GM12878 (cell line): ENCODE measurements at regions not wholly inside any gene's neighbourhood (a gene's known extent, or its start where the extent isn't known, plus 50 kb on each side); places are given as distances from the start of the nearest gene placed in this dataset.

Experiments
- ATAC-seq: fragments of 200-7000 bp; cut with Tn5 transposase; 3 replicates; pipeline ENCODE4 v1.9.1; 2020; ENCODE audit warnings: mild to moderate bottlenecking, moderate library complexity
- BruUV-seq: library from RNA; stranded (reverse); fragments of 400-500 nt; replicated peaks from 2 replicates; lab custom pipeline; 2021; lab: Mats Ljungman, UMichigan
- CTCF ChIA-PET: fragments of 300-600 bp; sonication (Branson Sonifier 250); formaldehyde crosslinking; extraction: SDS; loops from one replicate; lab custom pipeline; 2021; ENCODE audit warnings: inconsistent platforms; lab: Yijun Ruan, JAX
- POLR2A ChIA-PET: fragments of 350-600 bp; formaldehyde crosslinking; extraction: SDS; loops from one replicate; lab custom pipeline; 2021; ENCODE audit warnings: inconsistent platforms; lab: Charles Lee
- RAD21 ChIA-PET: fragments of 300-600 bp; sonication (Branson Sonifier 250); formaldehyde crosslinking; loops from one replicate; lab custom pipeline; 2023; ENCODE audit warnings: antibody characterized with exemption; ENCODE audit not compliant: unreplicated experiment; lab: Charles Lee
- SMC1A ChIA-PET: fragments of 300-600 bp; sonication (Branson Sonifier 250); formaldehyde crosslinking; loops from one replicate; lab custom pipeline; 2023; ENCODE audit not compliant: unreplicated experiment, uncharacterized antibody; lab: Charles Lee
- DNase-seq: peaks from one replicate; pipeline ENCODE4 v3.0.0-alpha.2; 2011; ENCODE audit warnings: low read depth, low spot score
- FAIRE-seq: peaks from 3 replicates; lab custom pipeline; 2011; peaks lifted over from hg19 to GRCh38; lab: Jason Lieb, UNC
- H2AFZ ChIP-seq: 2 replicates; pipeline ENCODE4 v1.6.0; 2011; ENCODE audit warnings: low read depth, low read length, control low read depth; ENCODE audit not compliant: control insufficient read depth
- H3K27ac ChIP-seq: 2 replicates; pipeline ENCODE4 v1.5.1; 2011; ENCODE audit warnings: control low read depth; ENCODE audit not compliant: control insufficient read depth, insufficient read depth
- H3K27me3 ChIP-seq, 2 experiments: replicated peaks in 1 of 2; 2 replicates each; pipeline versions ENCODE4 v1.6.0 to v1.6.1; 2011; ENCODE audit warnings: low read length in 1 of 2; ENCODE audit not compliant: control insufficient read depth in 2 of 2, insufficient read depth in 2 of 2
- H3K36me3 ChIP-seq, 2 experiments: 2 replicates each; pipeline ENCODE4 v1.5.1; 2011; ENCODE audit warnings: low read length in 1 of 2; ENCODE audit not compliant: control insufficient read depth in 2 of 2, insufficient read depth in 2 of 2
- H3K4me1 ChIP-seq: 2 replicates; pipeline ENCODE4 v1.6.1; 2011; ENCODE audit warnings: mild to moderate bottlenecking, low read length, moderate library complexity, mixed read lengths; ENCODE audit not compliant: control insufficient read depth, insufficient read depth
- H3K4me2 ChIP-seq: 2 replicates; pipeline ENCODE4 v1.6.0; 2011; ENCODE audit warnings: control low read depth; ENCODE audit not compliant: control insufficient read depth, insufficient read depth
- H3K4me3 ChIP-seq: fragments of 200-600 bp; sonication (generic); 2 replicates; pipeline ENCODE4 v1.5.1; 2016
- H3K79me2 ChIP-seq: 2 replicates; pipeline ENCODE4 v1.6.0; 2011; ENCODE audit warnings: low read length; ENCODE audit not compliant: control insufficient read depth, insufficient read depth
- H3K9ac ChIP-seq: 2 replicates; pipeline ENCODE4 v1.8.0; 2011; ENCODE audit warnings: low read length, control low read depth, mixed read lengths; ENCODE audit not compliant: control insufficient read depth, insufficient read depth
- H3K9me3 ChIP-seq: replicated peaks from 3 replicates; pipeline ENCODE4 v1.5.1; 2011; ENCODE audit warnings: mild to moderate bottlenecking, low read length; ENCODE audit not compliant: control insufficient read depth, insufficient read depth
- H4K20me1 ChIP-seq: 2 replicates; pipeline ENCODE4 v1.6.0; 2011; ENCODE audit not compliant: control insufficient read depth, insufficient read depth
- E4F1 ChIP-seq: fragments of 450-650 bp; IDR thresholded peaks from 2 replicates; pipeline ENCODE4 v1.6.1; 2018; ENCODE audit warnings: borderline replicate concordance, mild to moderate bottlenecking; ENCODE audit not compliant: partially characterized antibody
- HCFC1 ChIP-seq: fragments of 150-350 bp; IDR thresholded peaks from 2 replicates; pipeline ENCODE4 v1.6.1; 2014; ENCODE audit warnings: low read length
- HDAC6 ChIP-seq: fragments of 200-600 bp; sonication (generic); IDR thresholded peaks from one replicate; pipeline ENCODE4 v1.8.0; 2017; ENCODE audit warnings: antibody characterized with exemption; ENCODE audit not compliant: unreplicated experiment
- MLLT1 ChIP-seq: fragments of 450-650 bp; IDR thresholded peaks from 2 replicates; pipeline ENCODE4 v1.6.1; 2016; ENCODE audit warnings: mild to moderate bottlenecking
- TCF12 ChIP-seq: IDR thresholded peaks from 2 replicates; pipeline ENCODE4 v1.6.1; 2011; ENCODE audit warnings: low read depth, mild to moderate bottlenecking, low read length
- ZSCAN29 ChIP-seq: fragments of 450-650 bp; IDR thresholded peaks from 2 replicates; pipeline ENCODE4 v1.6.1; 2017; ENCODE audit warnings: mild to moderate bottlenecking, moderate library complexity
- WGBS: methylation state at CpG from one replicate; pipeline ENCODE4 v1.1.6; 2016; ENCODE audit warnings: low lambda C conversion rate; ENCODE audit not compliant: insufficient replicate concordance, insufficient coverage; ENCODE audit errors: missing lambda C conversion rate; 5-methylcytosine and 5-hydroxymethylcytosine counted together
- in situ Hi-C: fragments of 300-500 bp; cut with MboI; formaldehyde crosslinking; loops from 9 replicates; pipeline ENCODE4 v1.14.3; 2018; ENCODE audit warnings: mixed read lengths
- intact Hi-C: fragments of 100-400 bp; cut with micrococcal nuclease; formaldehyde crosslinking; loops from one replicate; pipeline ENCODE4 v1.14.2; 2022; ENCODE audit not compliant: unreplicated experiment

- ChIA-PET SMC1A (no interaction called here), CTCF (interaction anchor here (0.7 kb wide), 1 partner anchor 132 kb away, joined by 4 read pairs; no protein-coding TSS in a partner anchor)
These were observed 595.5 kb downstream of the LMO7 start for GRCh38 chr13:76231522-76232167.

GRCh38 chr13:76229281-76229680 is 593.2 kb downstream of the LMO7 start:
- 0% methylated on average over 2 of the region's 2 CpGs for WGBS
- Histone ChIP-seq H3K9me3 (no peaks in the 10 kb centered on the region), H3K4me2 (no peak overlapping the region), H3K9ac (no peak overlapping the region), H3K27ac (no peak overlapping the region), H4K20me1 (no peaks in the 10 kb centered on the region), H3K27me3 (no peaks in the 10 kb centered on the region), H3K4me1 (no peaks in the 10 kb centered on the region), H3K79me2 (no peaks in the 10 kb centered on the region), H3K4me3 (no peak overlapping the region), H2AFZ (no peak overlapping the region), H3K36me3 (no peaks in the 10 kb centered on the region)
- FAIRE-seq (no peak), DNase-seq (no peak), ATAC-seq (no peak)
- ChIA-PET RAD21 (no interaction called here), SMC1A (no interaction called here), POLR2A (no interaction called here), CTCF (no interaction called here)
- TF ChIP-seq TCF12, result no peak
- no peak for TF ChIP-seq E4F1
- TF ChIP-seq MLLT1, result no peak
- TF ChIP-seq ZSCAN29, result no peak
- no peak for TF ChIP-seq HDAC6
- in situ Hi-C loops (no loop called here), intact Hi-C loops (no loop called here)
- no TSS peak for BruUV-seq

More at GRCh38 chr13:76231522-76232167, 595.5 kb downstream of the LMO7 start:
- Histone ChIP-seq H3K4me1 (no peaks in the 10 kb centered on the region), H3K79me2 (no peaks in the 10 kb centered on the region), H3K4me3 (no peak overlapping the region), H3K36me3 (no peaks in the 10 kb centered on the region), H3K27me3 (no peaks in the 10 kb centered on the region), H4K20me1 (no peaks in the 10 kb centered on the region), H3K27ac (no peak overlapping the region), H2AFZ (no peak overlapping the region), H3K9ac (no peak overlapping the region), H3K9me3 (no peaks in the 10 kb centered on the region), H3K4me2 (no peak overlapping the region)
- FAIRE-seq (no peak), DNase-seq (no peak), ATAC-seq (no peak)
- TF ChIP-seq HCFC1, result no peak
- RAD21 ChIA-PET, result no interaction called here
- intact Hi-C loops, result no loop called here
- 25% methylated on average over 4 of the region's 4 CpGs for WGBS
- BruUV-seq, result no TSS peak
- POLR2A ChIA-PET, result no interaction called here
- in situ Hi-C loops, result no loop called here
